ENCODE measurements at regions not wholly inside any gene's neighbourhood (a gene's known extent, or its start where the extent isn't known, plus 50 kb on each side); places are given as distances from the start of the nearest gene placed in this dataset.

DNA sequence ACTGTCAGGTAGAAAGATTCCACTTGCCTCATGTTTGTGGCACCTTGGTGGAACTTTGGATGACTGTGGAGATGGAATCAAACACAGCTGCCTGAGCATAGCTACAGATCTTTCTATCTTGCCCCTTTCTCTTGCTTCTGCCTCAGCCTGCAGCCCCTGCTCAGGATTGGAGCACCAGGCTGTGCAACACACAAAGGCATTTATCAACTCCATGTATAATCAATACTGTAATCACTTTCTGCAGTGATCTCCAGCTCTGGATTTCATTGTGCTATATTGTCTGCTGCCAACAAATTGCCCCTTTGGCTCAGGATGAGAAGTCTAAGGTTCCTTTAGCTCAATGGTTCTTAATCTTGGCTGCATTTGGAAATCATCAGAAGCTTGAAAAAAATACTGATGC lies 86.3 kb upstream of the PRPS1 start:
- no peak for TF ChIP-seq POLR2A (IDR thresholded peaks at IDR 0.05)
- TF ChIP-seq, protein P1, sequence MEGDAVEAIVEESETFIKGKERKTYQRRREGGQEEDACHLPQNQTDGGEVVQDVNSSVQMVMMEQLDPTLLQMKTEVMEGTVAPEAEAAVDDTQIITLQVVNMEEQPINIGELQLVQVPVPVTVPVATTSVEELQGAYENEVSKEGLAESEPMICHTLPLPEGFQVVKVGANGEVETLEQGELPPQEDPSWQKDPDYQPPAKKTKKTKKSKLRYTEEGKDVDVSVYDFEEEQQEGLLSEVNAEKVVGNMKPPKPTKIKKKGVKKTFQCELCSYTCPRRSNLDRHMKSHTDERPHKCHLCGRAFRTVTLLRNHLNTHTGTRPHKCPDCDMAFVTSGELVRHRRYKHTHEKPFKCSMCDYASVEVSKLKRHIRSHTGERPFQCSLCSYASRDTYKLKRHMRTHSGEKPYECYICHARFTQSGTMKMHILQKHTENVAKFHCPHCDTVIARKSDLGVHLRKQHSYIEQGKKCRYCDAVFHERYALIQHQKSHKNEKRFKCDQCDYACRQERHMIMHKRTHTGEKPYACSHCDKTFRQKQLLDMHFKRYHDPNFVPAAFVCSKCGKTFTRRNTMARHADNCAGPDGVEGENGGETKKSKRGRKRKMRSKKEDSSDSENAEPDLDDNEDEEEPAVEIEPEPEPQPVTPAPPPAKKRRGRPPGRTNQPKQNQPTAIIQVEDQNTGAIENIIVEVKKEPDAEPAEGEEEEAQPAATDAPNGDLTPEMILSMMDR (IDR thresholded peaks at IDR 0.05), result no peak
